H4 (cell line): ENCODE measurements at regions not wholly inside any gene's neighbourhood (a gene's known extent, or its start where the extent isn't known, plus 50 kb on each side); places are given as distances from the start of the nearest gene placed in this dataset.
A peak's percentile ranks its signal among the peaks of the same experiment; 100 is the strongest.
"Not testable (repeated sequence)": the region's sequence is repeated elsewhere in the genome, so short reads cannot be mapped to it uniquely, and the experiment has no call there.

Source experiments
- DNase-seq: peaks from one replicate; pipeline ENCODE4 v3.0.0-alpha.2; 2015; ENCODE audit warnings: low spot score

GRCh38 chr21:28590676-28591075 lies 402.0 kb downstream of the LTN1 start:
- no peak for DNase-seq

GRCh38 chr21:28590026-28590425 lies 402.7 kb downstream of the LTN1 start:
- no peak for DNase-seq

- DNase-seq, result no peak
Measured at GRCh38 chr21:28588997-28589396, 403.7 kb downstream of the LTN1 start.

GRCh38 chr21:28587748-28588147 lies 404.9 kb downstream of the LTN1 start:
- no peak for DNase-seq

- no peak for DNase-seq
Measured at GRCh38 chr21:28581976-28582375, 410.7 kb downstream of the LTN1 start.

GRCh38 chr21:28581311-28581731 lies 411.4 kb downstream of the LTN1 start:
- peak; percentile 13 for DNase-seq

GRCh38 chr21:28580585-28580984 lies 412.1 kb downstream of the LTN1 start:
- no peak for DNase-seq

- no peak for DNase-seq
Measured at GRCh38 chr21:28579986-28580550, 412.6 kb downstream of the LTN1 start.

- DNase-seq, result no peak
Measured at GRCh38 chr21:28568692-28569091, 424.0 kb downstream of the LTN1 start.

GRCh38 chr21:28563933-28564332 lies 428.7 kb downstream of the LTN1 start:
- DNase-seq, result not testable (repeated sequence)

- DNase-seq, result no peak
Measured at GRCh38 chr21:28561772-28562171, 430.9 kb downstream of the LTN1 start.

GRCh38 chr21:28554660-28555475 lies 437.8 kb downstream of the LTN1 start:
- peak; percentile 53 for DNase-seq

GRCh38 chr21:28550057-28550825 lies 442.4 kb downstream of the LTN1 start:
- no peak for DNase-seq

GRCh38 chr21:28548291-28548690 lies 444.4 kb downstream of the LTN1 start:
- DNase-seq, result no peak

- DNase-seq, result no peak
Measured at GRCh38 chr21:28547766-28548165, 444.9 kb downstream of the LTN1 start.

GRCh38 chr21:28543975-28544374 lies 448.7 kb downstream of the LTN1 start:
- DNase-seq, result no peak

- DNase-seq, result no peak
Measured at GRCh38 chr21:28541371-28542112, 451.1 kb downstream of the LTN1 start.

GRCh38 chr21:28540514-28540913 lies 452.2 kb downstream of the LTN1 start:
- no peak for DNase-seq

GRCh38 chr21:28539623-28539988 lies 453.1 kb downstream of the LTN1 start:
- DNase-seq, result no peak

GRCh38 chr21:28538987-28539622 lies 453.6 kb downstream of the LTN1 start:
- no peak for DNase-seq

GRCh38 chr21:28537371-28538079 lies 455.2 kb downstream of the LTN1 start:
- DNase-seq, result peak; percentile 16
